ENCODE measurements at regions not wholly inside any gene's neighbourhood (a gene's known extent, or its start where the extent isn't known, plus 50 kb on each side); places are given as distances from the start of the nearest gene placed in this dataset.

DNA sequence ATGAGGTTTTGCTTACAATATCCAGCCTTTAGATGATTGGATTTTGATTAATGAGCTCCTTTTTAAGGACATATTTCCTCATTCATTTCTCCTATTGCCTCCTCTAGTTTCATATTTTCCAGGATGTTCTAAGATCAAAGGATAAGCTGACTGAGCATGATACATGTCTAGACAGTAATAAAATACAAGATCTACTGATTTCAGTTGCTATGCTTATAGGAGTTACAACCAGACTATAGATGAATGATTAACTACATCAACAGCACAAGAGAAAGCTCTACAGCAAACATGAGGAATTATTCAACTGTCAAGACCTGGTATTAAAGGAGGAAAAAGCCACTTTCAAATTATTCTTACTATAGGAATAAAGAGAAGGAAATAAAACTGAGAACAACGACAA, 85.0 kb upstream of the LINC00305 start:
- ATAC-seq (no peak), DNase-seq (ENCODE audit: low spot score) (no peak)
- no peak overlapping the region for H3K27ac Mint-ChIP-seq
- ChIA-PET CTCF (no interaction called here), POLR2A (no interaction called here)
- no peaks in the 10 kb centered on the region for H3K4me1 Mint-ChIP-seq
- no peak overlapping the region for H3K4me3 Mint-ChIP-seq
- peaks cover 39% of the 10 kb centered on the region for H3K36me3 Mint-ChIP-seq
- H3K27me3 Mint-ChIP-seq (ENCODE audit: low read depth), result peaks cover 5% of the 10 kb centered on the region
- H3K9me3 Mint-ChIP-seq, result peaks cover 49% of the 10 kb centered on the region
- TF ChIP-seq MXD4 (CRISPR knock-in tag; IDR thresholded peaks at IDR 0.05; ENCODE audit: borderline replicate concordance), result no peak
- TF ChIP-seq, protein P1, sequence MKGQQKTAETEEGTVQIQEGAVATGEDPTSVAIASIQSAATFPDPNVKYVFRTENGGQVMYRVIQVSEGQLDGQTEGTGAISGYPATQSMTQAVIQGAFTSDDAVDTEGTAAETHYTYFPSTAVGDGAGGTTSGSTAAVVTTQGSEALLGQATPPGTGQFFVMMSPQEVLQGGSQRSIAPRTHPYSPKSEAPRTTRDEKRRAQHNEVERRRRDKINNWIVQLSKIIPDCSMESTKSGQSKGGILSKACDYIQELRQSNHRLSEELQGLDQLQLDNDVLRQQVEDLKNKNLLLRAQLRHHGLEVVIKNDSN (CRISPR knock-in tag; IDR thresholded peaks at IDR 0.05), result no peak

DNA sequence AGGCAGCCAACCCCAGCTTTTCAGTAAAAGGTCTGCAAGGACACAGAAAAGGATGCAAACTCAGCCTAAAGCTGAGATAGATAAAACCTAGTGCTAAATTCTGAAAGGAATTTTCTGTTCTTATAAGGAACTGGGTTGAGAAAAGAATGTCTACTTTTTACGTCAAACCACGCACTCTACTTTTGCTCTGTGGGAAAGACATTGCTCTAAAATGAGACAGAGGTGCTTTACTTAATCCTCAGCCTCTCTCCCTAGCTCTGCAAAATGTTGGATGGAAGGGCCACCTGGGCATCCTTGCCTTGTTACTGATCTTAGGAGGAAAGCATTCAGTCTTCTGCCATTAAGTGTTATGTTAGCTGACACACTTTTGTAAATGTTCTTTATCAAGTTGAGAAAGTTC, 72.1 kb upstream of the LINC00305 start:
- POLR2A ChIA-PET, result no interaction called here
- ATAC-seq, result no peak

DNA sequence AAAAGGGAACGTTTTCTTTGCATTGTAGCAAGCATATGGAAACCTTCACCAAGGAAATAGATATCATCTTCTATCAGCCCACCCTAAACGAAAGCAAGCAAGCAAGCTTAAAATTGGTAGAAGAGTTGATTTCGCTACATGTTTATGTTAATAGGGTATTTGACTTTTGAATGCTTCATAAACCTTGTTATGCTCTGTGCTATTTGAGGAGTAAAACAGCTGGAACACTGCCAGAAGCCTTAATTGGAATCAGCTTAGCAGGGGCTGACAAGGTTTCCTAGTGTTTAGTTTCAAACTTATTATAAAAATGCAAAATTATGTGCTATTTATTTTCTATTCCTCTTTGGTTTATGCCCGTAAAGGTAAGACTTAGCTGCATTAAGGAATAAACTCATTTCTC, 70.6 kb upstream of the LINC00305 start:
- CTCF ChIA-PET, result no interaction called here
- no peaks in the 10 kb centered on the region for H3K27me3 Mint-ChIP-seq (ENCODE audit: low read depth)
- POLR2A ChIA-PET, result no interaction called here
- no peak overlapping the region; the same call in 1 of the 2 replicates for H3K27ac Mint-ChIP-seq
- ATAC-seq, result no peak
- no peak for DNase-seq (ENCODE audit: low spot score)
- no peaks in the 10 kb centered on the region for H3K36me3 Mint-ChIP-seq
- H3K4me1 Mint-ChIP-seq, result peaks cover 13% of the 10 kb centered on the region
- TF ChIP-seq, protein P2, sequence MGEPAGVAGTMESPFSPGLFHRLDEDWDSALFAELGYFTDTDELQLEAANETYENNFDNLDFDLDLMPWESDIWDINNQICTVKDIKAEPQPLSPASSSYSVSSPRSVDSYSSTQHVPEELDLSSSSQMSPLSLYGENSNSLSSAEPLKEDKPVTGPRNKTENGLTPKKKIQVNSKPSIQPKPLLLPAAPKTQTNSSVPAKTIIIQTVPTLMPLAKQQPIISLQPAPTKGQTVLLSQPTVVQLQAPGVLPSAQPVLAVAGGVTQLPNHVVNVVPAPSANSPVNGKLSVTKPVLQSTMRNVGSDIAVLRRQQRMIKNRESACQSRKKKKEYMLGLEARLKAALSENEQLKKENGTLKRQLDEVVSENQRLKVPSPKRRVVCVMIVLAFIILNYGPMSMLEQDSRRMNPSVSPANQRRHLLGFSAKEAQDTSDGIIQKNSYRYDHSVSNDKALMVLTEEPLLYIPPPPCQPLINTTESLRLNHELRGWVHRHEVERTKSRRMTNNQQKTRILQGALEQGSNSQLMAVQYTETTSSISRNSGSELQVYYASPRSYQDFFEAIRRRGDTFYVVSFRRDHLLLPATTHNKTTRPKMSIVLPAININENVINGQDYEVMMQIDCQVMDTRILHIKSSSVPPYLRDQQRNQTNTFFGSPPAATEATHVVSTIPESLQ (CRISPR knock-in tag; IDR thresholded peaks at IDR 0.05), result no peak
- TF ChIP-seq, protein P3, sequence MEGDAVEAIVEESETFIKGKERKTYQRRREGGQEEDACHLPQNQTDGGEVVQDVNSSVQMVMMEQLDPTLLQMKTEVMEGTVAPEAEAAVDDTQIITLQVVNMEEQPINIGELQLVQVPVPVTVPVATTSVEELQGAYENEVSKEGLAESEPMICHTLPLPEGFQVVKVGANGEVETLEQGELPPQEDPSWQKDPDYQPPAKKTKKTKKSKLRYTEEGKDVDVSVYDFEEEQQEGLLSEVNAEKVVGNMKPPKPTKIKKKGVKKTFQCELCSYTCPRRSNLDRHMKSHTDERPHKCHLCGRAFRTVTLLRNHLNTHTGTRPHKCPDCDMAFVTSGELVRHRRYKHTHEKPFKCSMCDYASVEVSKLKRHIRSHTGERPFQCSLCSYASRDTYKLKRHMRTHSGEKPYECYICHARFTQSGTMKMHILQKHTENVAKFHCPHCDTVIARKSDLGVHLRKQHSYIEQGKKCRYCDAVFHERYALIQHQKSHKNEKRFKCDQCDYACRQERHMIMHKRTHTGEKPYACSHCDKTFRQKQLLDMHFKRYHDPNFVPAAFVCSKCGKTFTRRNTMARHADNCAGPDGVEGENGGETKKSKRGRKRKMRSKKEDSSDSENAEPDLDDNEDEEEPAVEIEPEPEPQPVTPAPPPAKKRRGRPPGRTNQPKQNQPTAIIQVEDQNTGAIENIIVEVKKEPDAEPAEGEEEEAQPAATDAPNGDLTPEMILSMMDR (IDR thresholded peaks at IDR 0.05), result no peak
- TF ChIP-seq OVOL2 (CRISPR knock-in tag; IDR thresholded peaks at IDR 0.05; ENCODE audit: borderline replicate concordance), result no peak
- no peak for TF ChIP-seq ZNF138 (CRISPR knock-in tag; conservative IDR thresholded peaks at IDR 0.05)
- TF ChIP-seq, protein P4, sequence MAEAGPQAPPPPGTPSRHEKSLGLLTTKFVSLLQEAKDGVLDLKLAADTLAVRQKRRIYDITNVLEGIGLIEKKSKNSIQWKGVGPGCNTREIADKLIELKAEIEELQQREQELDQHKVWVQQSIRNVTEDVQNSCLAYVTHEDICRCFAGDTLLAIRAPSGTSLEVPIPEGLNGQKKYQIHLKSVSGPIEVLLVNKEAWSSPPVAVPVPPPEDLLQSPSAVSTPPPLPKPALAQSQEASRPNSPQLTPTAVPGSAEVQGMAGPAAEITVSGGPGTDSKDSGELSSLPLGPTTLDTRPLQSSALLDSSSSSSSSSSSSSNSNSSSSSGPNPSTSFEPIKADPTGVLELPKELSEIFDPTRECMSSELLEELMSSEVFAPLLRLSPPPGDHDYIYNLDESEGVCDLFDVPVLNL (CRISPR knock-in tag; IDR thresholded peaks at IDR 0.05; ENCODE audit: borderline replicate concordance, low read depth), result no peak
- TF ChIP-seq HMGA2 (CRISPR knock-in tag; IDR thresholded peaks at IDR 0.05), result no peak
- TF ChIP-seq, protein P5, sequence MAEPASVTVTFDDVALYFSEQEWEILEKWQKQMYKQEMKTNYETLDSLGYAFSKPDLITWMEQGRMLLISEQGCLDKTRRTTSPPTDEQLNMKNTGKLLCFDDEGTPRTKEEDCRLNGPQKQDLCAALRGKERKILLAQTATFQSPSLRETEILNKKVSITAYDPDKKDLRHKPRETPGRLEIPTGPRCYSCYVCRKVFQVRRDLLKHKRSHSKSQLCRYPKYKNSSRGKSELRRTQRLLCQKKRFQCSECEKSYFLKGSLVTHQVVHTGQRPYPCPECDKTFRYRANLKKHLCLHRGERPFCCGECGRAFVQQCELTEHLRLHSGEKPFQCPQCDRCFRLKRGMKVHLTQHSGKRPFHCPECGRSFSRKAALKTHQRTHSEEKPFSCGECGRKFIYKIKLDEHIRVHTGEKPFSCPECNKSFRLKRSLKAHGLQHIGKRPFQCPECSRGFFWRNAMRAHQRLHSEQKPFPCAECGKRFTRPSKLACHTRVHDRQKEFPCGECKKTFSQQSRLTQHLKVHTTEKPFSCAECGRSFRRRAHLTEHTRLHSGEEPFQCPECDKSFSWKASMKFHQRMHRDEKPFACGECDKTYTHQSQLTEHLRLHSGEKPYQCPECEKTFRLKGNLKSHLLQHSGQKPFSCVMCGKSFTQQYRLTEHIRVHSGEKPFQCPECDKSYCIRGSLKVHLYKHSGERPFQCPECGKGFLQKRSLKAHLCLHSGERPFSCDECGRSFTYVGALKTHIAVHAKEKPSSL (CRISPR knock-in tag; conservative IDR thresholded peaks at IDR 0.05), result no peak
- TF ChIP-seq ZNF121 (CRISPR knock-in tag; IDR thresholded peaks at IDR 0.05), result no peak
- no peak for TF ChIP-seq FOXJ3 (CRISPR knock-in tag; IDR thresholded peaks at IDR 0.05; ENCODE audit: borderline replicate concordance)
- no peak for TF ChIP-seq NR3C1 (CRISPR knock-in tag; conservative IDR thresholded peaks at IDR 0.05; ENCODE audit: low read depth)
- TF ChIP-seq NR2C2 (CRISPR knock-in tag; IDR thresholded peaks at IDR 0.05), result no peak
- no peak overlapping the region for H3K4me3 Mint-ChIP-seq
- peaks cover 4% of the 10 kb centered on the region for H3K9me3 Mint-ChIP-seq

More for the DNA sequence above, 72.1 kb upstream of the LINC00305 start:
- DNase-seq (ENCODE audit: low spot score), result no peak
- Mint-ChIP-seq H3K4me1 (peaks cover 13% of the 10 kb centered on the region), H3K27ac (no peak overlapping the region), H3K9me3 (no peaks in the 10 kb centered on the region), H3K4me3 (no peak overlapping the region), H3K36me3 (no peaks in the 10 kb centered on the region), H3K27me3 (ENCODE audit: low read depth) (no peaks in the 10 kb centered on the region)
- CTCF ChIA-PET, result no interaction called here
- no peak for TF ChIP-seq ZNF232 (CRISPR knock-in tag; IDR thresholded peaks at IDR 0.05)
- TF ChIP-seq, protein P1 (CRISPR knock-in tag; IDR thresholded peaks at IDR 0.05), result no peak
- TF ChIP-seq JUN (CRISPR knock-in tag; IDR thresholded peaks at IDR 0.05), result no peak
- TF ChIP-seq, protein P5 (CRISPR knock-in tag; conservative IDR thresholded peaks at IDR 0.05), result no peak
- no peak for TF ChIP-seq ZNF138 (CRISPR knock-in tag; conservative IDR thresholded peaks at IDR 0.05)
- no peak for TF ChIP-seq ETV6 (CRISPR knock-in tag; IDR thresholded peaks at IDR 0.05)
- no peak for TF ChIP-seq GRHL2 (CRISPR knock-in tag; IDR thresholded peaks at IDR 0.05; ENCODE audit: insufficient replicate concordance, severe bottlenecking)
- TF ChIP-seq NR2C2 (CRISPR knock-in tag; IDR thresholded peaks at IDR 0.05), result no peak
- no peak for TF ChIP-seq NR1H2 (CRISPR knock-in tag; IDR thresholded peaks at IDR 0.05)
- TF ChIP-seq, protein P6, sequence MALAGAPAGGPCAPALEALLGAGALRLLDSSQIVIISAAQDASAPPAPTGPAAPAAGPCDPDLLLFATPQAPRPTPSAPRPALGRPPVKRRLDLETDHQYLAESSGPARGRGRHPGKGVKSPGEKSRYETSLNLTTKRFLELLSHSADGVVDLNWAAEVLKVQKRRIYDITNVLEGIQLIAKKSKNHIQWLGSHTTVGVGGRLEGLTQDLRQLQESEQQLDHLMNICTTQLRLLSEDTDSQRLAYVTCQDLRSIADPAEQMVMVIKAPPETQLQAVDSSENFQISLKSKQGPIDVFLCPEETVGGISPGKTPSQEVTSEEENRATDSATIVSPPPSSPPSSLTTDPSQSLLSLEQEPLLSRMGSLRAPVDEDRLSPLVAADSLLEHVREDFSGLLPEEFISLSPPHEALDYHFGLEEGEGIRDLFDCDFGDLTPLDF (CRISPR knock-in tag; IDR thresholded peaks at IDR 0.05), result no peak
